HL-60 (cell line): ENCODE measurements at regions not wholly inside any gene's neighbourhood (a gene's known extent, or its start where the extent isn't known, plus 50 kb on each side); places are given as distances from the start of the nearest gene placed in this dataset.

ENCODE experiments used
- DNase-seq, 2 experiments: peaks; one replicate each; pipeline ENCODE4 v3.0.0-alpha.2; 2010 to 2020; ENCODE audit warnings: low read depth in 1 of 2, low spot score in 1 of 2
- H3K27ac ChIP-seq: fragments of 250-450 bp; sonication (Bioruptor Pico); replicated peaks from 2 replicates; pipeline ENCODE4 v1.5.1; 2020; ENCODE audit warnings: mild to moderate bottlenecking, moderate library complexity
- H3K27me3 ChIP-seq: fragments of 250-450 bp; sonication (Bioruptor Pico); 2 replicates; pipeline ENCODE4 v1.5.1; 2021; ENCODE audit warnings: mild to moderate bottlenecking, moderate library complexity; ENCODE audit not compliant: insufficient read depth, poor library complexity, severe bottlenecking
- H3K4me3 ChIP-seq: replicated peaks from 2 replicates; pipeline ENCODE4 v1.5.1; 2011; ENCODE audit warnings: mild to moderate bottlenecking, control low read depth, low read length; ENCODE audit not compliant: insufficient read depth
- GABPA ChIP-seq: IDR thresholded peaks from 2 replicates; pipeline ENCODE4 v1.6.1; 2012; ENCODE audit warnings: low read depth
- POLR2AphosphoS5 ChIP-seq: IDR thresholded peaks from 2 replicates; pipeline ENCODE4 v1.6.1; 2012; ENCODE audit warnings: low read depth
- SPI1 ChIP-seq: IDR thresholded peaks from 2 replicates; pipeline ENCODE4 v1.6.1; 2012; ENCODE audit warnings: low read depth, mild to moderate bottlenecking, borderline replicate concordance
- TF ChIP-seq, protein P1 (sequence below): IDR thresholded peaks from 2 replicates; pipeline ENCODE4 v1.6.1; 2012; ENCODE audit warnings: low read depth; ENCODE audit not compliant: insufficient replicate concordance
- TF ChIP-seq, protein P2 (sequence below): IDR thresholded peaks from one replicate; pipeline ENCODE4 v1.5.1; 2011; ENCODE audit warnings: low read length, control low read depth, inconsistent platforms; ENCODE audit not compliant: insufficient read depth

DNA sequence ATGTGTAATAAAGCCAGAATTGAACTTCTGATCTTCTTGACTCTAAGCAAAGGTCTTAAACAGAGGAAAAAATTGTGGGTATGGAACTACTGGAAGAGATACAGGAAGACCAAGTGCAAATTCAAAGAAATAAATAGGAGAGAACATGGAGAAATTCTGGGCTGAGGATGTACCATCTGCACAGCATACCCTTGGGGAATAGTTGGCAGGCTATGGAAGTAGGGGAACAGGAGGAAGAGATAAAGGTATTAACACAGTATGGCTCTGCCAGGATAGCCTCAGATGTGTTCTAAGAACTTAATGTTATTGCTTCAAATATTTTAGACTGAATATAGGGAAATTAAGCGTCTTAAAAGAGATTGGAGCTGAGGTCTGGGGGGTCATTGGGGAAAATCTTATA lies 485.4 kb downstream of the CNTN3 start:
- no peak for DNase-seq

DNA sequence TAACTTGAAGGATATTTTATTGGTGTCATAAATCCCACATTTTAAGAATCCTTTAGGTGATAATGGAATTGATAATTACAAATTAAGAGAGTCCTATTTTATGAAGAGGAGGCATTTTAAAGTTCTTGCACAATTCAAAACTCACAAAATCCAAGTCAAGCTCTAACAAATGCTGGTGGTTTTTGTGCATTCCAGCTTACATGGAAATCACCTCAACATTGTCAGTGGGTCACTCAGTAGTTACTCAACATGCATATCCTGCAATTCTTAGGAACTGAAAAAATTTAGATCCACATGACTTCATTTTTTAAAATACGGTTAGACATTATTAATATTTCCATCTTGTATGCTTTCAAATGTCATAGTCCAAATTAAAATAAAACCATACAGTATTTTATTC lies 487.2 kb downstream of the CNTN3 start:
- DNase-seq = no peak
- TF ChIP-seq POLR2AphosphoS5 (no peak), GABPA (no peak), SPI1 (no peak)
- TF ChIP-seq, protein P1, sequence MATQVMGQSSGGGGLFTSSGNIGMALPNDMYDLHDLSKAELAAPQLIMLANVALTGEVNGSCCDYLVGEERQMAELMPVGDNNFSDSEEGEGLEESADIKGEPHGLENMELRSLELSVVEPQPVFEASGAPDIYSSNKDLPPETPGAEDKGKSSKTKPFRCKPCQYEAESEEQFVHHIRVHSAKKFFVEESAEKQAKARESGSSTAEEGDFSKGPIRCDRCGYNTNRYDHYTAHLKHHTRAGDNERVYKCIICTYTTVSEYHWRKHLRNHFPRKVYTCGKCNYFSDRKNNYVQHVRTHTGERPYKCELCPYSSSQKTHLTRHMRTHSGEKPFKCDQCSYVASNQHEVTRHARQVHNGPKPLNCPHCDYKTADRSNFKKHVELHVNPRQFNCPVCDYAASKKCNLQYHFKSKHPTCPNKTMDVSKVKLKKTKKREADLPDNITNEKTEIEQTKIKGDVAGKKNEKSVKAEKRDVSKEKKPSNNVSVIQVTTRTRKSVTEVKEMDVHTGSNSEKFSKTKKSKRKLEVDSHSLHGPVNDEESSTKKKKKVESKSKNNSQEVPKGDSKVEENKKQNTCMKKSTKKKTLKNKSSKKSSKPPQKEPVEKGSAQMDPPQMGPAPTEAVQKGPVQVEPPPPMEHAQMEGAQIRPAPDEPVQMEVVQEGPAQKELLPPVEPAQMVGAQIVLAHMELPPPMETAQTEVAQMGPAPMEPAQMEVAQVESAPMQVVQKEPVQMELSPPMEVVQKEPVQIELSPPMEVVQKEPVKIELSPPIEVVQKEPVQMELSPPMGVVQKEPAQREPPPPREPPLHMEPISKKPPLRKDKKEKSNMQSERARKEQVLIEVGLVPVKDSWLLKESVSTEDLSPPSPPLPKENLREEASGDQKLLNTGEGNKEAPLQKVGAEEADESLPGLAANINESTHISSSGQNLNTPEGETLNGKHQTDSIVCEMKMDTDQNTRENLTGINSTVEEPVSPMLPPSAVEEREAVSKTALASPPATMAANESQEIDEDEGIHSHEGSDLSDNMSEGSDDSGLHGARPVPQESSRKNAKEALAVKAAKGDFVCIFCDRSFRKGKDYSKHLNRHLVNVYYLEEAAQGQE = no peak
- TF ChIP-seq, protein P2, sequence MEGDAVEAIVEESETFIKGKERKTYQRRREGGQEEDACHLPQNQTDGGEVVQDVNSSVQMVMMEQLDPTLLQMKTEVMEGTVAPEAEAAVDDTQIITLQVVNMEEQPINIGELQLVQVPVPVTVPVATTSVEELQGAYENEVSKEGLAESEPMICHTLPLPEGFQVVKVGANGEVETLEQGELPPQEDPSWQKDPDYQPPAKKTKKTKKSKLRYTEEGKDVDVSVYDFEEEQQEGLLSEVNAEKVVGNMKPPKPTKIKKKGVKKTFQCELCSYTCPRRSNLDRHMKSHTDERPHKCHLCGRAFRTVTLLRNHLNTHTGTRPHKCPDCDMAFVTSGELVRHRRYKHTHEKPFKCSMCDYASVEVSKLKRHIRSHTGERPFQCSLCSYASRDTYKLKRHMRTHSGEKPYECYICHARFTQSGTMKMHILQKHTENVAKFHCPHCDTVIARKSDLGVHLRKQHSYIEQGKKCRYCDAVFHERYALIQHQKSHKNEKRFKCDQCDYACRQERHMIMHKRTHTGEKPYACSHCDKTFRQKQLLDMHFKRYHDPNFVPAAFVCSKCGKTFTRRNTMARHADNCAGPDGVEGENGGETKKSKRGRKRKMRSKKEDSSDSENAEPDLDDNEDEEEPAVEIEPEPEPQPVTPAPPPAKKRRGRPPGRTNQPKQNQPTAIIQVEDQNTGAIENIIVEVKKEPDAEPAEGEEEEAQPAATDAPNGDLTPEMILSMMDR = no peak
- no peak overlapping the region for H3K27ac ChIP-seq
- no peak overlapping the region for H3K4me3 ChIP-seq
- H3K27me3 ChIP-seq = no peaks in the 10 kb centered on the region

More for the DNA sequence above, 485.4 kb downstream of the CNTN3 start:
- no peak overlapping the region for H3K4me3 ChIP-seq
- H3K27ac ChIP-seq = no peak overlapping the region
- TF ChIP-seq, protein P1 = no peak
- TF ChIP-seq, protein P2 = no peak
- TF ChIP-seq SPI1 (no peak), GABPA (no peak), POLR2AphosphoS5 (no peak)
- no peaks in the 10 kb centered on the region for H3K27me3 ChIP-seq

DNA sequence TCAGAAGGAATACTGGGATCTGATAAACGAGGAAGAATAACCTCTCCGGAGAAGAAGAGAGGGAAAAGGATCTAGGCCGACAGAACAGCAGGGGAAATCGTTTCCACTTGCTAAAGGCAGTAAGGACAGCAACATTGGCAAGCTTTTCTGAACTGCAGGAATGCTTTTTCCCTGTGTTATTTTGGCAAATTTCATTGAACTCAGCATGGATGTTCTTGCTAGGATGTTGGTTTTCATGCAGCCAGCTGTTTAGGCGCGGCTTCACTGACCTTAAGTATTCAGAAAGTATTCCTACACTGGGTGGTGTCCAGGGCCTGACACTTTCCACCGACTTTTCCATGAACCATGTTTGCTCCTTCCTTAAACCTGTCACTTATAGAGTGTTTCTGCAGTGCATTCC lies 489.7 kb downstream of the CNTN3 start:
- no peaks in the 10 kb centered on the region for H3K27me3 ChIP-seq
- H3K27ac ChIP-seq = no peak overlapping the region
- H3K4me3 ChIP-seq = no peak overlapping the region
- TF ChIP-seq POLR2AphosphoS5 (no peak), GABPA (no peak), SPI1 (no peak)
- TF ChIP-seq, protein P2 = no peak
- TF ChIP-seq, protein P1 = no peak
- no peak for DNase-seq
